ENCODE measurements at regions not wholly inside any gene's neighbourhood (a gene's known extent, or its start where the extent isn't known, plus 50 kb on each side); places are given as distances from the start of the nearest gene placed in this dataset.

GRCh38 chr14:42683707-42684106 is 1077.0 kb downstream of the LRFN5 start:
- DNase-seq, result no peak

- DNase-seq, result no peak
Observed at GRCh38 chr14:42676636-42677035, 1070.0 kb downstream of the LRFN5 start.

GRCh38 chr14:42673963-42674362 is 1067.3 kb downstream of the LRFN5 start:
- no peak for DNase-seq

- no peak for DNase-seq
Observed at GRCh38 chr14:42671636-42672035, 1065.0 kb downstream of the LRFN5 start.

- DNase-seq, result no peak
Observed at GRCh38 chr14:42665083-42665482, 1058.4 kb downstream of the LRFN5 start.

GRCh38 chr14:42664190-42664589 is 1057.5 kb downstream of the LRFN5 start:
- no peak for DNase-seq

- no peak for DNase-seq
Observed at GRCh38 chr14:42654707-42655106, 1048.0 kb downstream of the LRFN5 start.

- no peak for DNase-seq
Observed at GRCh38 chr14:42642787-42643186, 1036.1 kb downstream of the LRFN5 start.

- DNase-seq, result no peak
Observed at GRCh38 chr14:42633504-42634095, 1026.9 kb downstream of the LRFN5 start.

- DNase-seq, result no peak
Observed at GRCh38 chr14:42629553-42629952, 1022.9 kb downstream of the LRFN5 start.

GRCh38 chr14:42628602-42629001 is 1021.9 kb downstream of the LRFN5 start:
- DNase-seq, result no peak

- DNase-seq, result no peak
Observed at GRCh38 chr14:42626986-42627385, 1020.3 kb downstream of the LRFN5 start.

GRCh38 chr14:42624980-42625761 is 1018.5 kb downstream of the LRFN5 start:
- no peak for DNase-seq

GRCh38 chr14:42617005-42617404 is 1010.3 kb downstream of the LRFN5 start:
- no peak for DNase-seq

GRCh38 chr14:42606839-42607238 is 1000.2 kb downstream of the LRFN5 start:
- no peak for DNase-seq

- no peak for DNase-seq
Observed at GRCh38 chr14:42602336-42602845, 995.7 kb downstream of the LRFN5 start.

GRCh38 chr14:42572032-42572431 is 965.4 kb downstream of the LRFN5 start:
- DNase-seq, result no peak

- no peak for DNase-seq
Observed at GRCh38 chr14:42569227-42569626, 962.6 kb downstream of the LRFN5 start.

GRCh38 chr14:42565556-42565955 is 958.9 kb downstream of the LRFN5 start:
- DNase-seq, result no peak

- no peak for DNase-seq
Observed at GRCh38 chr14:42563313-42563712, 956.6 kb downstream of the LRFN5 start.

- no peak for DNase-seq
Observed at GRCh38 chr14:42556551-42556950, 949.9 kb downstream of the LRFN5 start.

GRCh38 chr14:42555365-42555764 is 948.7 kb downstream of the LRFN5 start:
- DNase-seq, result no peak

GRCh38 chr14:42554091-42554490 is 947.4 kb downstream of the LRFN5 start:
- no peak for DNase-seq

- no peak for DNase-seq
Observed at GRCh38 chr14:42550310-42550709, 943.6 kb downstream of the LRFN5 start.

GRCh38 chr14:42548349-42548748 is 941.7 kb downstream of the LRFN5 start:
- no peak for DNase-seq

Data from NCI-H1694 (cell line).